SK-N-SH (cell line): ENCODE measurements at regions not wholly inside any gene's neighbourhood (a gene's known extent, or its start where the extent isn't known, plus 50 kb on each side); places are given as distances from the start of the nearest gene placed in this dataset.

Source experiments
- EP300 ChIP-seq, 2 experiments: IDR thresholded peaks; 2 replicates each; pipeline versions ENCODE4 v1.4.0 to v1.6.1; 2012; ENCODE audit warnings: borderline replicate concordance in 1 of 2, low read depth in 1 of 2, low read length in 1 of 2
- FOXM1 ChIP-seq: IDR thresholded peaks from 2 replicates; pipeline ENCODE4 v1.4.0; 2012; ENCODE audit warnings: low read depth, mild to moderate bottlenecking
- JUND ChIP-seq: IDR thresholded peaks from 2 replicates; pipeline ENCODE4 v1.4.0; 2012
- NRF1 ChIP-seq: IDR thresholded peaks from 2 replicates; pipeline ENCODE4 v1.6.1; 2012; ENCODE audit warnings: low read depth, mild to moderate bottlenecking, low read length
- REST ChIP-seq: IDR thresholded peaks from 2 replicates; pipeline ENCODE4 v1.6.1; 2012; ENCODE audit warnings: mild to moderate bottlenecking, low read depth, low read length, moderate library complexity
- RFX5 ChIP-seq: IDR thresholded peaks from 2 replicates; pipeline ENCODE4 v1.6.1; 2012; ENCODE audit warnings: mild to moderate bottlenecking, improper control_type of control experiment, low read length
- RXRA ChIP-seq: IDR thresholded peaks from 2 replicates; pipeline ENCODE4 v1.4.0; 2012; ENCODE audit warnings: low read depth, mild to moderate bottlenecking, borderline replicate concordance
- SIN3A ChIP-seq: IDR thresholded peaks from 2 replicates; pipeline ENCODE4 v1.6.1; 2012; ENCODE audit warnings: low read depth, mild to moderate bottlenecking, low read length, moderate library complexity, borderline replicate concordance
- ZBTB33 ChIP-seq: IDR thresholded peaks from 2 replicates; pipeline ENCODE4 v1.4.0; 2012; ENCODE audit warnings: low read depth, borderline replicate concordance
- TF ChIP-seq, protein P1 (sequence below): fragments of 200-600 bp; sonication (generic); IDR thresholded peaks from 2 replicates; pipeline ENCODE4 v1.6.1; 2017; ENCODE audit warnings: antibody characterized with exemption, mild to moderate bottlenecking, moderate library complexity

- TF ChIP-seq EP300 (IDR thresholded peaks at IDR 0.05; ENCODE audit: borderline replicate concordance in 1 of 2, low read depth in 1 of 2, low read length in 1 of 2) (no peak), RFX5 (no peak), REST (no peak), RXRA (no peak), FOXM1 (no peak), JUND (no peak), ZBTB33 (no peak), SIN3A (no peak), NRF1 (no peak)
- TF ChIP-seq, protein P1, sequence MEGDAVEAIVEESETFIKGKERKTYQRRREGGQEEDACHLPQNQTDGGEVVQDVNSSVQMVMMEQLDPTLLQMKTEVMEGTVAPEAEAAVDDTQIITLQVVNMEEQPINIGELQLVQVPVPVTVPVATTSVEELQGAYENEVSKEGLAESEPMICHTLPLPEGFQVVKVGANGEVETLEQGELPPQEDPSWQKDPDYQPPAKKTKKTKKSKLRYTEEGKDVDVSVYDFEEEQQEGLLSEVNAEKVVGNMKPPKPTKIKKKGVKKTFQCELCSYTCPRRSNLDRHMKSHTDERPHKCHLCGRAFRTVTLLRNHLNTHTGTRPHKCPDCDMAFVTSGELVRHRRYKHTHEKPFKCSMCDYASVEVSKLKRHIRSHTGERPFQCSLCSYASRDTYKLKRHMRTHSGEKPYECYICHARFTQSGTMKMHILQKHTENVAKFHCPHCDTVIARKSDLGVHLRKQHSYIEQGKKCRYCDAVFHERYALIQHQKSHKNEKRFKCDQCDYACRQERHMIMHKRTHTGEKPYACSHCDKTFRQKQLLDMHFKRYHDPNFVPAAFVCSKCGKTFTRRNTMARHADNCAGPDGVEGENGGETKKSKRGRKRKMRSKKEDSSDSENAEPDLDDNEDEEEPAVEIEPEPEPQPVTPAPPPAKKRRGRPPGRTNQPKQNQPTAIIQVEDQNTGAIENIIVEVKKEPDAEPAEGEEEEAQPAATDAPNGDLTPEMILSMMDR: no peak
Observed at GRCh38 chr10:9766762-9767161, 1250.9 kb upstream of the CELF2 start.
